Adrenal gland (tissue), 5 donors: ENCODE measurements at regions not wholly inside any gene's neighbourhood (a gene's known extent, or its start where the extent isn't known, plus 50 kb on each side); places are given as distances from the start of the nearest gene placed in this dataset.

Source experiments
- POLR2A ChIP-seq, 2 donors: fragments of 450-650 bp; IDR thresholded peaks; one replicate each; pipeline ENCODE4 v1.6.1; 2017; ENCODE audit warnings: antibody characterized with exemption in 2 of 2, mild to moderate bottlenecking in 2 of 2, moderate library complexity in 1 of 2
- TF ChIP-seq, protein P1 (sequence below), 6 experiments: fragments of 450-650 bp in 4 of 6; fragments of 200-600 bp in 2 of 6; sonication (generic) in 1 of 6; IDR thresholded peaks; 1 replicate in 5 of 6; 2 replicates in 1 of 6; pipeline versions ENCODE4 v1.5.1 to v1.8.0; 2016 to 2021; ENCODE audit warnings: antibody characterized with exemption in 6 of 6, mild to moderate bottlenecking in 2 of 6, moderate library complexity in 1 of 6
- donor health status: DM: no; HTN: no; CAD: no.

- TF ChIP-seq, protein P1, sequence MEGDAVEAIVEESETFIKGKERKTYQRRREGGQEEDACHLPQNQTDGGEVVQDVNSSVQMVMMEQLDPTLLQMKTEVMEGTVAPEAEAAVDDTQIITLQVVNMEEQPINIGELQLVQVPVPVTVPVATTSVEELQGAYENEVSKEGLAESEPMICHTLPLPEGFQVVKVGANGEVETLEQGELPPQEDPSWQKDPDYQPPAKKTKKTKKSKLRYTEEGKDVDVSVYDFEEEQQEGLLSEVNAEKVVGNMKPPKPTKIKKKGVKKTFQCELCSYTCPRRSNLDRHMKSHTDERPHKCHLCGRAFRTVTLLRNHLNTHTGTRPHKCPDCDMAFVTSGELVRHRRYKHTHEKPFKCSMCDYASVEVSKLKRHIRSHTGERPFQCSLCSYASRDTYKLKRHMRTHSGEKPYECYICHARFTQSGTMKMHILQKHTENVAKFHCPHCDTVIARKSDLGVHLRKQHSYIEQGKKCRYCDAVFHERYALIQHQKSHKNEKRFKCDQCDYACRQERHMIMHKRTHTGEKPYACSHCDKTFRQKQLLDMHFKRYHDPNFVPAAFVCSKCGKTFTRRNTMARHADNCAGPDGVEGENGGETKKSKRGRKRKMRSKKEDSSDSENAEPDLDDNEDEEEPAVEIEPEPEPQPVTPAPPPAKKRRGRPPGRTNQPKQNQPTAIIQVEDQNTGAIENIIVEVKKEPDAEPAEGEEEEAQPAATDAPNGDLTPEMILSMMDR (IDR thresholded peaks at IDR 0.05) = no peak
- no peak for TF ChIP-seq POLR2A (IDR thresholded peaks at IDR 0.05)
These were observed 132.2 kb downstream of the FSCB start for GRCh38 chr14:44374906-44375305.
